HL-60 (cell line): ENCODE measurements at regions not wholly inside any gene's neighbourhood (a gene's known extent, or its start where the extent isn't known, plus 50 kb on each side); places are given as distances from the start of the nearest gene placed in this dataset.

Experiments
- DNase-seq, 2 experiments: peaks; one replicate each; pipeline ENCODE4 v3.0.0-alpha.2; 2010 to 2020; ENCODE audit warnings: low read depth in 1 of 2, low spot score in 1 of 2
- H3K27ac ChIP-seq: fragments of 250-450 bp; sonication (Bioruptor Pico); replicated peaks from 2 replicates; pipeline ENCODE4 v1.5.1; 2020; ENCODE audit warnings: mild to moderate bottlenecking, moderate library complexity
- H3K27me3 ChIP-seq: fragments of 250-450 bp; sonication (Bioruptor Pico); 2 replicates; pipeline ENCODE4 v1.5.1; 2021; ENCODE audit warnings: mild to moderate bottlenecking, moderate library complexity; ENCODE audit not compliant: insufficient read depth, poor library complexity, severe bottlenecking
- H3K4me3 ChIP-seq: replicated peaks from 2 replicates; pipeline ENCODE4 v1.5.1; 2011; ENCODE audit warnings: mild to moderate bottlenecking, control low read depth, low read length; ENCODE audit not compliant: insufficient read depth
- GABPA ChIP-seq: IDR thresholded peaks from 2 replicates; pipeline ENCODE4 v1.6.1; 2012; ENCODE audit warnings: low read depth
- POLR2AphosphoS5 ChIP-seq: IDR thresholded peaks from 2 replicates; pipeline ENCODE4 v1.6.1; 2012; ENCODE audit warnings: low read depth
- SPI1 ChIP-seq: IDR thresholded peaks from 2 replicates; pipeline ENCODE4 v1.6.1; 2012; ENCODE audit warnings: low read depth, mild to moderate bottlenecking, borderline replicate concordance
- TF ChIP-seq, protein P1 (sequence below): IDR thresholded peaks from one replicate; pipeline ENCODE4 v1.5.1; 2011; ENCODE audit warnings: low read length, control low read depth, inconsistent platforms; ENCODE audit not compliant: insufficient read depth
- TF ChIP-seq, protein P2 (sequence below): IDR thresholded peaks from 2 replicates; pipeline ENCODE4 v1.6.1; 2012; ENCODE audit warnings: low read depth; ENCODE audit not compliant: insufficient replicate concordance

DNA sequence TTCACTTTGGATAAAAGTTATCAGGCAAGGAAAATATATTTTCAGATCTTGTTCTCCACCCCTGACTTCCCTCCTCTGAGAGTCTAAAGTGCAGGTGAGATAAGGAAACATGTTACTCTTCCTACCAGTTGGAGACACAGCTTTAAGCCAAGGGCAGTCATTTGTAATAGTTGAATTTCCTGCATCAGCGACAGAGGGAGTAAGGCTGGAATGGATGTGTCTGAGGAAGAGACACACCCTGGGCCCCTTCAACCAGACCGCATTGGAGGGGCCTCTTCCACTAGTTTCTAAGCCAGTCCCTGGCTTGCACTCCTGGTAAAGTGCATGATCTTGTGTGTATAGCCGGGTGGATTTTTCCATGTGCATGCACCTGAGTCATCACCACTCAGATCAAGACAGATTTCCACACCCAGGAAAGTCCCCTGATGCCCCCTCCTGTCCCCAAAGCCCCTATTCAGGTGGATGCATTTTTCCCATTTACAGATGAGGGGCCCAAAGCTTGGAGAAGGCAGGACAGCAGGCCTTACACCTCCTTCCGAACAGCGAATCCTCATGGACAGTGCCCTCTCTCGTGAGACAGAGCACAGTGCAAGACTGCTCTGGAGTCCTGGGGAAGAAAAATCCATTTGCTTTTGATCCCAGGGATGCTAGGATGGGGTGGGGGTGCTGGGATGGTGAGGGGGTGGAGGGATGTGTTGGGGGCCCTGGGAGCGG, 66.7 kb upstream of the SH3RF3 start:
- no peak for DNase-seq
- no peak overlapping the region for H3K27ac ChIP-seq
- TF ChIP-seq POLR2AphosphoS5 (no peak), GABPA (no peak), SPI1 (no peak)
- TF ChIP-seq, protein P1, sequence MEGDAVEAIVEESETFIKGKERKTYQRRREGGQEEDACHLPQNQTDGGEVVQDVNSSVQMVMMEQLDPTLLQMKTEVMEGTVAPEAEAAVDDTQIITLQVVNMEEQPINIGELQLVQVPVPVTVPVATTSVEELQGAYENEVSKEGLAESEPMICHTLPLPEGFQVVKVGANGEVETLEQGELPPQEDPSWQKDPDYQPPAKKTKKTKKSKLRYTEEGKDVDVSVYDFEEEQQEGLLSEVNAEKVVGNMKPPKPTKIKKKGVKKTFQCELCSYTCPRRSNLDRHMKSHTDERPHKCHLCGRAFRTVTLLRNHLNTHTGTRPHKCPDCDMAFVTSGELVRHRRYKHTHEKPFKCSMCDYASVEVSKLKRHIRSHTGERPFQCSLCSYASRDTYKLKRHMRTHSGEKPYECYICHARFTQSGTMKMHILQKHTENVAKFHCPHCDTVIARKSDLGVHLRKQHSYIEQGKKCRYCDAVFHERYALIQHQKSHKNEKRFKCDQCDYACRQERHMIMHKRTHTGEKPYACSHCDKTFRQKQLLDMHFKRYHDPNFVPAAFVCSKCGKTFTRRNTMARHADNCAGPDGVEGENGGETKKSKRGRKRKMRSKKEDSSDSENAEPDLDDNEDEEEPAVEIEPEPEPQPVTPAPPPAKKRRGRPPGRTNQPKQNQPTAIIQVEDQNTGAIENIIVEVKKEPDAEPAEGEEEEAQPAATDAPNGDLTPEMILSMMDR, result no peak
- TF ChIP-seq, protein P2, sequence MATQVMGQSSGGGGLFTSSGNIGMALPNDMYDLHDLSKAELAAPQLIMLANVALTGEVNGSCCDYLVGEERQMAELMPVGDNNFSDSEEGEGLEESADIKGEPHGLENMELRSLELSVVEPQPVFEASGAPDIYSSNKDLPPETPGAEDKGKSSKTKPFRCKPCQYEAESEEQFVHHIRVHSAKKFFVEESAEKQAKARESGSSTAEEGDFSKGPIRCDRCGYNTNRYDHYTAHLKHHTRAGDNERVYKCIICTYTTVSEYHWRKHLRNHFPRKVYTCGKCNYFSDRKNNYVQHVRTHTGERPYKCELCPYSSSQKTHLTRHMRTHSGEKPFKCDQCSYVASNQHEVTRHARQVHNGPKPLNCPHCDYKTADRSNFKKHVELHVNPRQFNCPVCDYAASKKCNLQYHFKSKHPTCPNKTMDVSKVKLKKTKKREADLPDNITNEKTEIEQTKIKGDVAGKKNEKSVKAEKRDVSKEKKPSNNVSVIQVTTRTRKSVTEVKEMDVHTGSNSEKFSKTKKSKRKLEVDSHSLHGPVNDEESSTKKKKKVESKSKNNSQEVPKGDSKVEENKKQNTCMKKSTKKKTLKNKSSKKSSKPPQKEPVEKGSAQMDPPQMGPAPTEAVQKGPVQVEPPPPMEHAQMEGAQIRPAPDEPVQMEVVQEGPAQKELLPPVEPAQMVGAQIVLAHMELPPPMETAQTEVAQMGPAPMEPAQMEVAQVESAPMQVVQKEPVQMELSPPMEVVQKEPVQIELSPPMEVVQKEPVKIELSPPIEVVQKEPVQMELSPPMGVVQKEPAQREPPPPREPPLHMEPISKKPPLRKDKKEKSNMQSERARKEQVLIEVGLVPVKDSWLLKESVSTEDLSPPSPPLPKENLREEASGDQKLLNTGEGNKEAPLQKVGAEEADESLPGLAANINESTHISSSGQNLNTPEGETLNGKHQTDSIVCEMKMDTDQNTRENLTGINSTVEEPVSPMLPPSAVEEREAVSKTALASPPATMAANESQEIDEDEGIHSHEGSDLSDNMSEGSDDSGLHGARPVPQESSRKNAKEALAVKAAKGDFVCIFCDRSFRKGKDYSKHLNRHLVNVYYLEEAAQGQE, result no peak
- no peaks in the 10 kb centered on the region for H3K27me3 ChIP-seq
- H3K4me3 ChIP-seq, result no peak overlapping the region

DNA sequence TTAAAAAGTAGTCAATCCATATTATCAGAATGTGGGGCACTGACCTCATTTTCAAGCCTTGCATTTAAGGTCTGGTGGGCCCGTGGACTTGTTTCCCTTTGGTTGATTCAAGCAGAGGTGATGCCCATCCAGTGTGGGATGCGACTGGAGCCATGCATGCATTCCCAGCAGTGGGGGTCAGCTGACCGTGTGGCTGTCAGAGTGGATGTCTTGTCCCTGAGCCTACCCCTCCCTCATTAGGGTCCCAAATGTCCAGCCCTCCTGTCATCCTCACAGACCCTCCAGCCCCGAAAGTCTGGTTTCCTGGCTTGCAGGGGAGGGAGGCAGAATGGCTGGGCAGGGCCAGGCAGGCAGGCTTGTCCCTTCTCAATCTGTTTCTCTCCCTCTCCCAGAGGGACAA, 67.3 kb upstream of the SH3RF3 start:
- Histone ChIP-seq H3K27me3 (no peaks in the 10 kb centered on the region), H3K4me3 (no peak overlapping the region), H3K27ac (no peak overlapping the region)
- TF ChIP-seq, protein P1, result no peak
- TF ChIP-seq SPI1, result no peak
- no peak for TF ChIP-seq GABPA
- TF ChIP-seq, protein P2, result no peak
- TF ChIP-seq POLR2AphosphoS5, result no peak
- no peak for DNase-seq

GRCh38 chr2:109060496-109060895, 68.5 kb upstream of the SH3RF3 start:
- Histone ChIP-seq H3K4me3 (no peak overlapping the region), H3K27me3 (no peaks in the 10 kb centered on the region), H3K27ac (no peak overlapping the region)
- no peak for DNase-seq
- TF ChIP-seq, protein P1, result no peak
- TF ChIP-seq, protein P2, result no peak
- TF ChIP-seq POLR2AphosphoS5, result no peak
- no peak for TF ChIP-seq GABPA
- no peak for TF ChIP-seq SPI1
